ENCODE measurements at regions not wholly inside any gene's neighbourhood (a gene's known extent, or its start where the extent isn't known, plus 50 kb on each side); places are given as distances from the start of the nearest gene placed in this dataset.

- DNase-seq, result no peak
Measured at GRCh38 chr2:133816037-133816436, 247.8 kb upstream of the NCKAP5 start.

DNA sequence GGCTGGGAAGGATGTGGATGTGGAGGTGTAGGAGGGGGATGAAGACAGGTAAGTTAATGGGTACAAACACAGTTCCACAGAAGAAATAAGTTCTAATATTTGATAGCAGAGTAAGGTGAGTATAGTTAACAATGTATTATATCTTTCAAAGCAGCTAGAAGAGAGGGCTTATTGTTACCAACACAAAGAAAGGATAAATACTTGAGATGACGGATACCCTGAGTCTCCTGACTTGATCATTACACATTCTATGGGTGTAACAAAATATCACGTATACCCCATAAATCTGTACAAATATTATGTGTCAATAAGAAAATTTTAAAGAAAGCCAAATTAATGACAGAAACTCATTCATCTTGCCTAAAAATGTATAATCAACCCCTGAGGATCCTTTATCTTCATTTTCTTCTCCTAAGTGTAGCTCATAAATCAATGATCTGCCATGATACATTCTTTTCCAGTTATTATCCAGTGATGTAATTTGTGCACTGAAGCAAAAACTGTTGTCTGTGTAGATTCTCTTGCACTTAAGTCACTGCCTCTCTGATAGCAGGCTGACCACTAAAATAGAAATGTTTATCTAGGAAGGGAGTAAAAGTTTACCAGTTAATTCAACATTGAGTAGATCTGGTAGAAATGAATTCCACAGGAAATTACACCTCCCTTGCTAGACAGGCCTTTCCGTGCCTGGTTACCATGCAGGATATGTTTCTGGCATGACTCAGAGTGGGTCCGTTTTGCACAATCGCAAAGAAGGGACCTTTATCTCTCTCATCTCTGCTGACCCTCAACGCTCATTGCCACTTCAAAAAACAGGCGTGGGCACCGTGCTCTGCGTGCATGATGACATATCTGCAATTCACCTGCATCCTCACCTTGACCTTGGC lies 249.7 kb upstream of the NCKAP5 start:
- no peak for DNase-seq

DNA sequence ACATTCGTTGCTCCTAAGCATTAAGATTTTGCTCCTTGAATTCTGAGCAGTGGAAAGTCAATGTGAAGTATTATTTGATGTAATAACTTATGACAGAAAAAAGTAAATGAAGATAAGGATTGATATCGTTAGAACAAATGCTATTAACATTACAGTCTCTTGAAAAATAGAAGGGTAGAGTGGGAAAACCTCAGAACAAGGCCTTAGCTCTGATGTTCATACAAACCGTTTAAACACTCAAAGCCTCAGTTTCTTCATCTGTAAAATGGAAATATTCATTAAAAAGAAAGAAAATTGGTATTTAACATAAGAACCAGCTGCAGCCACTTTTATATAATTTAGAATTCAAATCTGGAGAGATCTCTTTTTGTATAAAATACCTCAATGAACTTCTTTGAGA lies 250.4 kb upstream of the NCKAP5 start:
- DNase-seq, result no peak

- no peak for DNase-seq
Measured at GRCh38 chr2:133819906-133820305, 251.6 kb upstream of the NCKAP5 start.

GRCh38 chr2:133821107-133821760 lies 253.0 kb upstream of the NCKAP5 start:
- DNase-seq, result no peak

- no peak for DNase-seq
Measured at GRCh38 chr2:133822517-133823225, 254.4 kb upstream of the NCKAP5 start.

DNA sequence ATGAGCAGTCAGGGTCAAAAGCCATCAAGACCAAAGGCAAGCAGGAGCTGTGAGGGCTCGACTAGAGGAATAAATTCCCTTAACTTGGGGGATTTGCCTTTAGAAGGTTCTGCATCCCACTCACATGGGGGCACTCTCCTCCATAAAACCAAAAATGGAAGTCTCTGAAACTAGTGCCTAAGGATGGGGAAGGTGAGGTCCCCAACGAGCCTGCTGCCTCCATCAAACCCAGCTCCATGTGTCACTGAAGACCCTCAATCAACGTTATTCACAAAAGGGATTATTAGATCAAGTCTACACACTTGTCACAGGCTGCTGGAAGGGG lies 254.9 kb upstream of the NCKAP5 start:
- no peak for DNase-seq

- DNase-seq, result no peak
Measured at GRCh38 chr2:133824869-133825268, 256.6 kb upstream of the NCKAP5 start.

GRCh38 chr2:133825778-133826177 lies 257.5 kb upstream of the NCKAP5 start:
- DNase-seq, result no peak

DNA sequence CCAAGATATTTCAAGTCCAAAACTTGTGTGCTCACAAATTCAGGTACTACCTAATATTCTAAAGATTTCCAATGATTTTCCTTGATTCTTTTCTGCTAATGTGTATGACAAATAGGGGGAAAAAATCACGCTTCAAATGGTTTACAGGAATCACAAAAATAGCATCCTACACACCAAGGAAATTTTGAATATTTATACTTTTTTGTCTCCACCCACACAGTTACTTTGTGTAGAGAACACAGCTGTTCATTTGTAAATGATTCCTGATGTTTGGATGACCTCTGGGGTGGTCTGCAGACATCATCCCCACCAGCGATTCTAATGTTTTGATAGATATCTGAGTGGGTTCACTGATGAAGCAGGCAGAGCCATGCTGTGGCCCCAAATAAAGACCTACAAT lies 260.6 kb upstream of the NCKAP5 start:
- DNase-seq, result no peak

GRCh38 chr2:133829450-133830020 lies 261.3 kb upstream of the NCKAP5 start:
- DNase-seq, result no peak

- DNase-seq, result no peak
Measured at GRCh38 chr2:133833746-133834145, 265.5 kb upstream of the NCKAP5 start.

- no peak for DNase-seq
Measured at GRCh38 chr2:133835821-133836619, 267.8 kb upstream of the NCKAP5 start.

- no peak for DNase-seq
Measured at GRCh38 chr2:133836691-133837345, 268.6 kb upstream of the NCKAP5 start.

DNA sequence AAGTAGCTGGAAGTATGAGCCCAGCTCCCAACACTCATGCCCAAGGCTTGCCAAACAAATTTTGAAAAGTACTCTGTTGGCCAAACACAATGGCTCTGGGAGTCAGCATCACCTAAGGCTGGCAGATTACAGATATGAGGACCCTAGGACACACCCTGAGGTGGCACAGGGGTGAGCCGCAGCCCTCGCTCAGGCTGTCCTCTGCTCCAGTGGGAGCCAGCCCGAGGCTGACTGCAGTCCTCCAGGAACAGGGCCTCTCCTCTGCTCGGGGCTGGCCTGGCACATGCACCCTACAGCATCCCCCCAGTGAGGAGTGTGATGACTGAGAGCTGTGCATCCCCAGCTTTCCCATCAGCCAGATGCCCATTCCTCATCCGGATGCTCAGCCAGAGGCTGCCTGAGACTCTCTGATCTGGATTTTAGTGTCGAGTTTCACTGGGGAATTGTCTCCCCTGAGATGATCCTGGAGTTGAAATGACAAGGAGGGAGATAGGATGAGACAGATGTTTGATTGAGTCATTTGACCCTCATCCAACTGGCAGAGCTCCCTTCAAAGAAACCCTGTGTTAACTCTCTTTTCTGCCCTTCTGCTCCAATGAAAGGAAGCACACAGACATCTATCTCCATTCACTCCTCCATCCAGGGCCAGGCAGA lies 269.3 kb upstream of the NCKAP5 start:
- DNase-seq, result no peak

- DNase-seq, result no peak
Measured at GRCh38 chr2:133838642-133839365, 270.5 kb upstream of the NCKAP5 start.

DNA sequence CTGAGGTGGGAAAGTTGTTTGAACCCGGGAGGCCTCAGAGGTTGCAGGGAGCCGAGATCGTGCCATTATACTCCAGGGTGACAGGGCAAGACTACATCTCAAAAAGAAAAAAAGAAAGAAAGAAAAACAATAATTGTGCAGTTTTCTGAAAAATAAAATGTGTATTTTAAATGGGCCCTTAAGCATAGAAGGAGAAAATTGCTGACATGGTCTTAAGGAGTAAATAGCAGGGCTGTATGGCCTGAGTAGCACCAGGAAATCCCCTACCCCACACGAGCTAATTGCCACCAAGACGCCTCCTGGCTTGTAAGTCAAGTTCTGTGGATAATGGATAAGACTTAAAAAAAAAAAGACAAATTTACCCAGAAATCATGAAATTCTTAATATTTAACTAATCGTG lies 271.4 kb upstream of the NCKAP5 start:
- DNase-seq, result no peak

- DNase-seq, result no peak
Measured at GRCh38 chr2:133840761-133841160, 272.5 kb upstream of the NCKAP5 start.

- DNase-seq, result no peak
Measured at GRCh38 chr2:133841900-133842299, 273.6 kb upstream of the NCKAP5 start.

- no peak for DNase-seq
Measured at GRCh38 chr2:133842446-133842845, 274.2 kb upstream of the NCKAP5 start.

DNA sequence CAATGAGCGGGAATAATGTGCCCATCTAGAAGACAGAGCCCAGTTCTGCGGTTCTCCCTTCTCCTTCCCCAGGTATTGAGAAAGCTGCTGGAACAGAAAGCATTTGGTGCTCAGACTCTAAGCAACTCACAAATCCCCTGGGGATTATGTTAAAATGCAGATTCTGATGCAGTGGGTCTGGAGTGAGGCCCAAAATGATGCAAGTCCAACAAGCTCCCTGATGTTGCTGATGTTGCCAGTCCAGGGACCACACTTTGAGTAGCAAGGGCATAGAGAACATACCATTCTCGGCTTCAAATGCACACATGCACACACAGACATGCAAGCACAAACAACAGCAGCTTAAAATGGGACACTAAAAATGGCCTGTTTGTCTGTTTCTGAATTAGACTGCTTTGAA lies 274.8 kb upstream of the NCKAP5 start:
- DNase-seq, result no peak

All from CD4-positive, alpha-beta T cell treated with Interleukin-6 for 4 hours (primary cell).